Islet of Langerhans (tissue), 1 donor: ENCODE measurements at regions not wholly inside any gene's neighbourhood (a gene's known extent, or its start where the extent isn't known, plus 50 kb on each side); places are given as distances from the start of the nearest gene placed in this dataset.

ENCODE experiments used
- FAIRE-seq: peaks from one replicate; lab custom pipeline; 2011; peaks lifted over from hg19 to GRCh38; lab: Jason Lieb, UNC

- FAIRE-seq, result no peak
These were observed 123.6 kb upstream of the MSX1 start for GRCh38 chr4:4735870-4736269.

- no peak for FAIRE-seq
These were observed 124.2 kb upstream of the MSX1 start for GRCh38 chr4:4735136-4735750.

- no peak for FAIRE-seq
These were observed 125.0 kb upstream of the MSX1 start for GRCh38 chr4:4734425-4734824.

- FAIRE-seq, result no peak
These were observed 125.8 kb upstream of the MSX1 start for GRCh38 chr4:4733663-4734062.

- no peak for FAIRE-seq
These were observed 129.2 kb upstream of the MSX1 start for GRCh38 chr4:4730249-4730648.

- no peak for FAIRE-seq
These were observed 130.3 kb upstream of the MSX1 start for GRCh38 chr4:4729206-4729605.

GRCh38 chr4:4727536-4727935, 131.9 kb upstream of the MSX1 start:
- no peak for FAIRE-seq

GRCh38 chr4:4726051-4726450, 133.4 kb upstream of the MSX1 start:
- FAIRE-seq, result no peak

GRCh38 chr4:4724321-4724720, 135.1 kb upstream of the MSX1 start:
- FAIRE-seq, result no peak

GRCh38 chr4:4721636-4722035, 137.8 kb upstream of the MSX1 start:
- no peak for FAIRE-seq

GRCh38 chr4:4720646-4721045, 138.8 kb upstream of the MSX1 start:
- no peak for FAIRE-seq

GRCh38 chr4:4719436-4719835, 140.0 kb upstream of the MSX1 start:
- FAIRE-seq, result no peak

- no peak for FAIRE-seq
These were observed 141.8 kb upstream of the MSX1 start for GRCh38 chr4:4717692-4718091.

GRCh38 chr4:4714331-4714730, 145.1 kb upstream of the MSX1 start:
- FAIRE-seq, result no peak

GRCh38 chr4:4712800-4713528, 146.5 kb upstream of the MSX1 start:
- FAIRE-seq, result no peak

- FAIRE-seq, result no peak
These were observed 147.6 kb upstream of the MSX1 start for GRCh38 chr4:4711902-4712301.

GRCh38 chr4:4709736-4710135, 149.7 kb upstream of the MSX1 start:
- FAIRE-seq, result no peak

- no peak for FAIRE-seq
These were observed 155.2 kb upstream of the MSX1 start for GRCh38 chr4:4704267-4704666.

- FAIRE-seq, result no peak
These were observed 155.7 kb upstream of the STX18 start for GRCh38 chr4:4697584-4697983.

- FAIRE-seq, result no peak
These were observed 154.7 kb upstream of the STX18 start for GRCh38 chr4:4696530-4696929.

- no peak for FAIRE-seq
These were observed 153.6 kb upstream of the STX18 start for GRCh38 chr4:4695497-4695896.

GRCh38 chr4:4694827-4695226, 153.0 kb upstream of the STX18 start:
- FAIRE-seq, result no peak

GRCh38 chr4:4694296-4694772, 152.5 kb upstream of the STX18 start:
- no peak for FAIRE-seq

- no peak for FAIRE-seq
These were observed 152.0 kb upstream of the STX18 start for GRCh38 chr4:4693755-4694295.
